Neural crest cell (in vitro differentiated cells): ENCODE measurements at regions not wholly inside any gene's neighbourhood (a gene's known extent, or its start where the extent isn't known, plus 50 kb on each side); places are given as distances from the start of the nearest gene placed in this dataset.

ENCODE experiments used
- DNase-seq: peaks from one replicate; pipeline ENCODE4 v3.0.0; 2021; ENCODE audit warnings: low read depth, mixed read lengths, low spot score
- H3K27ac Mint-ChIP-seq: one replicate; pipeline ENCODE4 v1.8.0; 2021; ENCODE audit warnings: mild to moderate bottlenecking, mixed read lengths; ENCODE audit not compliant: unreplicated experiment
- H3K27me3 Mint-ChIP-seq: 2 replicates; pipeline ENCODE4 v1.8.0; 2021; ENCODE audit warnings: low read depth, mild to moderate bottlenecking, mixed read lengths
- H3K36me3 Mint-ChIP-seq: 2 replicates; pipeline ENCODE4 v1.8.0; 2021; ENCODE audit warnings: low read depth, mild to moderate bottlenecking, mixed read lengths
- H3K4me1 Mint-ChIP-seq: 2 replicates; pipeline ENCODE4 v1.8.0; 2021; ENCODE audit warnings: mixed read lengths
- H3K4me3 Mint-ChIP-seq: one replicate; pipeline ENCODE4 v1.8.0; 2021; ENCODE audit warnings: mild to moderate bottlenecking, mixed read lengths
- H3K9me3 Mint-ChIP-seq: 2 replicates; pipeline ENCODE4 v1.8.0; 2021; ENCODE audit warnings: mixed read lengths
- TF ChIP-seq, protein P1 (sequence below): fragments of 200-600 bp; sonication (generic); conservative IDR thresholded peaks from 2 replicates; pipeline ENCODE4 v1.5.0; 2021; ENCODE audit warnings: antibody characterized with exemption, mild to moderate bottlenecking

- no peak overlapping the region for H3K27ac Mint-ChIP-seq
- no peaks in the 10 kb centered on the region for H3K36me3 Mint-ChIP-seq
- H3K9me3 Mint-ChIP-seq, result no peaks in the 10 kb centered on the region
- TF ChIP-seq, protein P1, sequence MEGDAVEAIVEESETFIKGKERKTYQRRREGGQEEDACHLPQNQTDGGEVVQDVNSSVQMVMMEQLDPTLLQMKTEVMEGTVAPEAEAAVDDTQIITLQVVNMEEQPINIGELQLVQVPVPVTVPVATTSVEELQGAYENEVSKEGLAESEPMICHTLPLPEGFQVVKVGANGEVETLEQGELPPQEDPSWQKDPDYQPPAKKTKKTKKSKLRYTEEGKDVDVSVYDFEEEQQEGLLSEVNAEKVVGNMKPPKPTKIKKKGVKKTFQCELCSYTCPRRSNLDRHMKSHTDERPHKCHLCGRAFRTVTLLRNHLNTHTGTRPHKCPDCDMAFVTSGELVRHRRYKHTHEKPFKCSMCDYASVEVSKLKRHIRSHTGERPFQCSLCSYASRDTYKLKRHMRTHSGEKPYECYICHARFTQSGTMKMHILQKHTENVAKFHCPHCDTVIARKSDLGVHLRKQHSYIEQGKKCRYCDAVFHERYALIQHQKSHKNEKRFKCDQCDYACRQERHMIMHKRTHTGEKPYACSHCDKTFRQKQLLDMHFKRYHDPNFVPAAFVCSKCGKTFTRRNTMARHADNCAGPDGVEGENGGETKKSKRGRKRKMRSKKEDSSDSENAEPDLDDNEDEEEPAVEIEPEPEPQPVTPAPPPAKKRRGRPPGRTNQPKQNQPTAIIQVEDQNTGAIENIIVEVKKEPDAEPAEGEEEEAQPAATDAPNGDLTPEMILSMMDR, result no peak
- H3K27me3 Mint-ChIP-seq, result no peaks in the 10 kb centered on the region
- H3K4me3 Mint-ChIP-seq, result no peak overlapping the region
- H3K4me1 Mint-ChIP-seq, result peaks cover 16% of the 10 kb centered on the region
- no peak for DNase-seq
These were observed 125.9 kb upstream of the ADAMTSL1 start for GRCh38 chr9:18348083-18348475.

DNA sequence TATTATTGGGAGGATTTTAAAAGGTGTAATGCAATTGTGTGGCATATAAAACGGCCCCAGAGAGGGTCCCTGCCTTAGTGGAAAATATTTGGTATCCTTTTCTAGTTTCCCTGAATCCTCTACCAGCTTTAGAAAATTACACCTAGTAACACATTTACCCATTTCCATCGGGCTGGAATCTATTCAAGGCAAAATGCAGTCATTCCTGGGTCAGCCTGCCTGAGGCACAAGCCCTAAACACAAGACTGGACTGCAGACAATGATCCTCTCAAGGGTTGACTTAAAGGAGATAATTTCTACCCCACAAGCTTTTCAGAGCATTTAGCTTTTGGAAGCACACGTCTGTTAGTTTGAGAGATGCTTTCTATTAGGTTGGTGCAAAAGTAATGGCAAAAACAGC is 124.4 kb upstream of the ADAMTSL1 start:
- TF ChIP-seq, protein P1, result no peak
- Mint-ChIP-seq H3K9me3 (no peaks in the 10 kb centered on the region), H3K27ac (no peak overlapping the region), H3K27me3 (no peaks in the 10 kb centered on the region), H3K4me3 (no peak overlapping the region), H3K4me1 (peaks cover 16% of the 10 kb centered on the region), H3K36me3 (no peaks in the 10 kb centered on the region)
- DNase-seq, result no peak

GRCh38 chr9:18350036-18350435 is 123.9 kb upstream of the ADAMTSL1 start:
- H3K27ac Mint-ChIP-seq, result no peak overlapping the region
- TF ChIP-seq, protein P1, result no peak
- no peaks in the 10 kb centered on the region for H3K9me3 Mint-ChIP-seq
- no peaks in the 10 kb centered on the region for H3K27me3 Mint-ChIP-seq
- peaks cover 16% of the 10 kb centered on the region for H3K4me1 Mint-ChIP-seq
- no peaks in the 10 kb centered on the region for H3K36me3 Mint-ChIP-seq
- H3K4me3 Mint-ChIP-seq, result no peak overlapping the region
- no peak for DNase-seq

DNA sequence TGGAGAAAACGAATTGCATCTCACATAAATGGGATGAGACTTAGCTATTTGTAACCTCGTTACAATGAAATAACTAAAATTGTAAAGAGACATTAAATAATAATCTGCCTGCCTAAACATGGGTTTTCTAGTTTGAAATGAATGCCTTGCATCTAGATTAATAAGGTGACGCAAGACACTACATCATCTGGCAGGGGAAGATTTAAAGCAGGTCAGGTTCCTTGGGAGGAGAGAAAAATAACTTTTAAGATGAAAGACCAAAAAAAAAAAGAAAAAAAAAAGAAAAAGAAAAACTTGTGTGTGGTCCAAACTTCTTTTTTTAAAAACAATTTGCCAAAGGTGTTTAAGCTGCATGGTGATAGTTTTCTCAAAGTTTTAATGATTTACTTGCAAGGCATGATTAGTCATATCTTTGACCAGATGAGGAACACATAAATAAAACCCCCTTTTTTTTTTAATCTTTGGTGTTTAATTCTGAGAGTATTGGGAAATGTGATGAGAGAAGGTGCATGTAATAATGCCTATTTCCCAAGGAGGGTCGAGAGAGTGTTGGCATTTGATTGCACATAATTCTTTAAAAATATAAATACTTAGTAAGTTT is 122.9 kb upstream of the ADAMTSL1 start:
- Mint-ChIP-seq H3K27me3 (no peaks in the 10 kb centered on the region), H3K4me3 (no peak overlapping the region), H3K36me3 (no peaks in the 10 kb centered on the region), H3K4me1 (peaks cover 16% of the 10 kb centered on the region), H3K27ac (no peak overlapping the region), H3K9me3 (no peaks in the 10 kb centered on the region)
- TF ChIP-seq, protein P1, result no peak
- no peak for DNase-seq

- no peaks in the 10 kb centered on the region for H3K36me3 Mint-ChIP-seq
- no peaks in the 10 kb centered on the region for H3K9me3 Mint-ChIP-seq
- H3K27ac Mint-ChIP-seq, result no peak overlapping the region
- no peak for DNase-seq
- peaks cover 6% of the 10 kb centered on the region for H3K4me1 Mint-ChIP-seq
- H3K27me3 Mint-ChIP-seq, result no peaks in the 10 kb centered on the region
- H3K4me3 Mint-ChIP-seq, result no peak overlapping the region
- TF ChIP-seq, protein P1, result no peak
These were observed 121.2 kb upstream of the ADAMTSL1 start for GRCh38 chr9:18352711-18353110.

DNA sequence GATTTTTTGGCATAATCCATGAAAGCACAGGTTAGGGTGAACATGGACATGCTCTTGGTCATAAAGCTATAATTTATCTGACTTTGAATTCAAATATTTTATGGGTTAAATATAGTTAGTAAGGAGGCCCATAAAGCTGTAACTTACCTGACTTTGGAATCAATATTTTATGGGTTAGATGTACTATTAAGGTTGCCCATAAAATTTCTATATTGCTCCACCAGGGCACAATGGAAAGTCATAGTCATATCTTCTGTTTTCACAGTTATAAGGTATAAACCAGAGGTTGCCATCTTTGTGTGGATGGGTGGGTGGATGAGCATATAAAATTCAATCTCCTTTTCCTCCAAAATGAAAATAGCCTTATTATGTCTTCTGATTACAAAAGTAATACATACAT is 120.5 kb upstream of the ADAMTSL1 start:
- no peaks in the 10 kb centered on the region for H3K36me3 Mint-ChIP-seq
- no peaks in the 10 kb centered on the region for H3K4me1 Mint-ChIP-seq
- TF ChIP-seq, protein P1, result no peak
- no peaks in the 10 kb centered on the region for H3K9me3 Mint-ChIP-seq
- DNase-seq, result no peak
- H3K27ac Mint-ChIP-seq, result no peak overlapping the region
- H3K27me3 Mint-ChIP-seq, result no peaks in the 10 kb centered on the region
- no peak overlapping the region for H3K4me3 Mint-ChIP-seq
